NB4 (cell line): ENCODE measurements at regions not wholly inside any gene's neighbourhood (a gene's known extent, or its start where the extent isn't known, plus 50 kb on each side); places are given as distances from the start of the nearest gene placed in this dataset.

ENCODE experiments used
- MYC ChIP-seq: IDR thresholded peaks from 2 replicates; pipeline ENCODE4 v1.6.1; 2011; ENCODE audit warnings: low read depth, low read length
- TF ChIP-seq, protein P1 (sequence below): IDR thresholded peaks from one replicate; pipeline ENCODE4 v1.5.1; 2012; ENCODE audit warnings: low read depth, low read length
- TF ChIP-seq, protein P2 (sequence below): IDR thresholded peaks from 2 replicates; pipeline ENCODE4 v1.6.1; 2011; ENCODE audit warnings: low read depth, low read length

DNA sequence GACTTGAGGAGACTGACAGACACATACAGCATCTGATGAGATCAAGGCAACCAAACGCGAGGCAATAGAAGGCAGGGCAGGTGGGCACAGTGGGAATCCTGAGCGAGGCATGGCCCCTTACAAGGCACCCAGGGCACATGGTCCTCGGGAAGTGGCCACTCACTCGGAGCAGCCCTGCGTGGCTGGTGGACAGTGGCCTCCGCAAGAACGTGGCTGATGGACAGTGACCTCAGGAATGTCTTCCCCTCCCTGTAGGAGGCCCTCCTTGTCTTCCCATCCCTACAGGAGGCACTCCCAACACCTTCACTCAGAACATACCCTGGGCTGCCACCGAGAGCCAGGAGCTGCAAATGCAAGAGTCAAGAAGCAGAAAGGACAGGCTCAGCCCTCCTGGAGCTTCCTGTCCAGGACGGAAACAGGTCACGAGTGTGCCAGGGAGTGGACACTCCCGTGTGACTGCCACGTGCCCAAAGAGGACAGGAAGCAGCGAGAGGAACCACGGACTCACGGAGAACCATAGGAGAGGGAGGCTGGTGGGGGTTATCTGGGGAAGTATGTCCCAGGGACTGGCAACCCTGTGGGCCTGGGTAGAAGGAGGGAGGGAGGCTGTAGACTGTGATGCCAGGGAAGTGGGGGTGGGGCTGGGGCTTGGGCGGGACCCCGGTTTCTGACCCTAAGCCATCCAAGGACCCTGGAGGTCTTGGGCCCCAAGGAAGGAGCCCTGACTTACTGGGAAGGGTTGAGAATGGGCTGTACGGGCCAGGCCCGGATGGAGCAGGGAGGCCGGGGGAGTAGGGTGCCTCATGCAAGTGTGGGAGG, 321.9 kb upstream of the IRX4 start:
- TF ChIP-seq, protein P1, sequence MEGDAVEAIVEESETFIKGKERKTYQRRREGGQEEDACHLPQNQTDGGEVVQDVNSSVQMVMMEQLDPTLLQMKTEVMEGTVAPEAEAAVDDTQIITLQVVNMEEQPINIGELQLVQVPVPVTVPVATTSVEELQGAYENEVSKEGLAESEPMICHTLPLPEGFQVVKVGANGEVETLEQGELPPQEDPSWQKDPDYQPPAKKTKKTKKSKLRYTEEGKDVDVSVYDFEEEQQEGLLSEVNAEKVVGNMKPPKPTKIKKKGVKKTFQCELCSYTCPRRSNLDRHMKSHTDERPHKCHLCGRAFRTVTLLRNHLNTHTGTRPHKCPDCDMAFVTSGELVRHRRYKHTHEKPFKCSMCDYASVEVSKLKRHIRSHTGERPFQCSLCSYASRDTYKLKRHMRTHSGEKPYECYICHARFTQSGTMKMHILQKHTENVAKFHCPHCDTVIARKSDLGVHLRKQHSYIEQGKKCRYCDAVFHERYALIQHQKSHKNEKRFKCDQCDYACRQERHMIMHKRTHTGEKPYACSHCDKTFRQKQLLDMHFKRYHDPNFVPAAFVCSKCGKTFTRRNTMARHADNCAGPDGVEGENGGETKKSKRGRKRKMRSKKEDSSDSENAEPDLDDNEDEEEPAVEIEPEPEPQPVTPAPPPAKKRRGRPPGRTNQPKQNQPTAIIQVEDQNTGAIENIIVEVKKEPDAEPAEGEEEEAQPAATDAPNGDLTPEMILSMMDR = no peak
- no peak for TF ChIP-seq MYC
- TF ChIP-seq, protein P2, sequence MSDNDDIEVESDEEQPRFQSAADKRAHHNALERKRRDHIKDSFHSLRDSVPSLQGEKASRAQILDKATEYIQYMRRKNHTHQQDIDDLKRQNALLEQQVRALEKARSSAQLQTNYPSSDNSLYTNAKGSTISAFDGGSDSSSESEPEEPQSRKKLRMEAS = no peak
